Muscle of arm (tissue), 1 donor: ENCODE measurements at regions not wholly inside any gene's neighbourhood (a gene's known extent, or its start where the extent isn't known, plus 50 kb on each side); places are given as distances from the start of the nearest gene placed in this dataset.

Source experiments
- DNase-seq: peaks from one replicate; pipeline ENCODE4 v3.0.0-alpha.2; 2013

DNA sequence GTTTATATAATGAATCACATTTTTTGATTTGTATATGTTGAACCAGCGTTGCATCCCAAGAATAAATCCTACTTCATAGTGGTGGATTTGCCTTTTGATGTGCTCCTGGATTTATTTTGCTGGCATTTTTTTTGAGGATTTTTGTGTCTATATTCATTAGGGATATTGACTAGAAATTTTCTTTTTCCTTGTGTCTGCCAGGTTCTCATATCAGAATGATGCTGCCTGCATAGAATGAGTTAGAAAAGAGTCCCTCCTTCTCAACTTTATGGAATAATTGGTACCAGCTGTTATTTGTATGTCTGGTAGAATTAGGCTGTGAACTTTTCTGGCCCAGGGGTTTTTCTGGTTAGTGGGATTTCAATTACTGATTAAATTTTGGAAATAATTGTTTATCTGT is 457.4 kb upstream of the DSEL start:
- DNase-seq: no peak

GRCh38 chr18:67969458-67969857 is 452.9 kb upstream of the DSEL start:
- no peak for DNase-seq

DNA sequence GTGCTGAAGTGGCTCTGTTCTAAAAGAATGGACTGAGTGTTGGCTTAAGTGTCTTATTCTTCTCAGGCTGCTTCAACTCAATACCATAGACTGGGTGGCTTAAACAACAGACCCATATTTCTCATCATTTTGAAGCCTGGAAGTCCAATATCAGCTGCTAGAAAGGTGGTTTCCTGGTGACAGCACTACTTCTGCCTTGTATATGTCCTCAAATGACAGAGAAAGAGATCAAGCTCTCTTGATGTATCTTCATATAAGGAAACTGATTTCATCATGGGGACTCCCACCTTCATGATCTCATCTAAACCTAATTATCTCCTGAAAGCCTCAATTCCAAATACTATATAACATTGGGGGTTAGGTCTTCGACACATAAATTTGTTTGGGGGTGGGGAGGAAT is 449.7 kb upstream of the DSEL start:
- no peak for DNase-seq

DNA sequence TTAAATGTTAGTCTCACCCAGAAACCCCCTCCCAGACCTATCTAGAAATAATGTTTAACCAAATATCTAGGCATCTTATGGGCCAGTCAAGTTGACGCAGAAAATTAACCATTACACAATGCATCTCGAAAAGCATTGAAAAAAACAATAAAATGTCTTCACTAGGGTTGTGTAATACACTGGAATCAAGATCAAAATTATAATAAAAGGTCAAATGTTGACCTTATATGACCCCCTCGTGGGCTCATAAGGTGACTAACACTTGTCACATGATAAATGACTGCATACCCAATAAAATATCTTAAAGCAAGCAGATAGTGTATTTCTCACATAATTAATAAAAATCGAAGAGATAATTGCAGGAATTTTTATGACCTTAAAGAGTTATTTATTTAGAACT is 447.9 kb upstream of the DSEL start:
- DNase-seq: no peak

DNA sequence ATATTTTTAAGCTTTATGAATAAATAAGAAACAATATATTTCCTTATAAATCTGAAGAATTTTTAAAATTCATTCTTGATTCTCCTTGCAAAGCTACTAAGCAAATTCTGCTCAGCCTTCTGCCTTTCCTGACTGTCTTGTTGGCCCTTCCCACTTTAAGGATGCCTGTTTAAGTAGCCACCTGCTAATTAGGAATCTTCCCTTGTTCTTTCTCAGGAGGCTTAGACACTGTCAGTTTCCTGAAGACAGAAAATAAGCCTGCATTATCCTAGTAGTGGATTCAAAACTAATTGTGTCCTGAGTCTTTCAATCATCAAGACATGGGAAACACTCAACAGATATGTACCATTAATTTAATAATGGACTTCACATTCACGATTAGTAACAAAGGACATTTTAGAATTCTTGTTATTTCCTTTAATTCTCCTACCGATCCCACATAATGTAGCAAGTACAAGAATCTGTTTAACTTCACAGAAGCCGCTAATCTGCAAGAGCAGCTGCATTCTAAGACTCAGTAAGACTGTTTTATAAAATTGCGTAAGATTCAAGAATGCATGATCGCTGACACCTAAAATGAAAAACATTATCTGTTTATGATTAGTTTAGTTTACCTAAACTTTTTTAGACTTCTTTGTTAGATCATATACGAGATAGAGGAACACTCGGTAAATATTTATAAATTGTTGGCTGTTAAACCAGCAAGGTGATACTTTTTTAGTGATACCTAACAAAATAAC is 445.4 kb upstream of the DSEL start:
- no peak for DNase-seq

- no peak for DNase-seq
Observed at GRCh38 chr18:67957684-67958083, 441.2 kb upstream of the DSEL start.

DNA sequence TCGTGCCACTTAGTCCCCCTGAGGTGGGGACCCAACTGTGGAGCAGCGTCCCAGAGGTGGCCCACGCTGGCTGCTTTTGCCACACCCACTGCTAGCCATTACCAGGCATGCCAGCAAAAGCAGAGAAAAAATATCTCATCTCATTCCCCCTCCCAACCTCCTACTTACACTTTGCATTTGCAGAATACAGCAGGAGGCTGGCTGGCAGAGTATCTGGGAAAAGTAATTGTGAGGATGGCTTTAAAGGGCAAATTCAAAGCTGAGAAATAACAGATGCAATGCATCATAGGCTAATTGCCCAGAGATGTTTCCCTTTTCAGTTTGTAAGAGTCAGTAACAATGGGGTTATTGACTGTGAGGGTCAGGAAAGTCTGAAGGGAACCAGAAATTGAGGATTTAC is 438.1 kb upstream of the DSEL start:
- DNase-seq: no peak

- DNase-seq: no peak
Observed at GRCh38 chr18:67951137-67951536, 434.6 kb upstream of the DSEL start.

GRCh38 chr18:67938660-67939059 is 422.1 kb upstream of the DSEL start:
- no peak for DNase-seq

DNA sequence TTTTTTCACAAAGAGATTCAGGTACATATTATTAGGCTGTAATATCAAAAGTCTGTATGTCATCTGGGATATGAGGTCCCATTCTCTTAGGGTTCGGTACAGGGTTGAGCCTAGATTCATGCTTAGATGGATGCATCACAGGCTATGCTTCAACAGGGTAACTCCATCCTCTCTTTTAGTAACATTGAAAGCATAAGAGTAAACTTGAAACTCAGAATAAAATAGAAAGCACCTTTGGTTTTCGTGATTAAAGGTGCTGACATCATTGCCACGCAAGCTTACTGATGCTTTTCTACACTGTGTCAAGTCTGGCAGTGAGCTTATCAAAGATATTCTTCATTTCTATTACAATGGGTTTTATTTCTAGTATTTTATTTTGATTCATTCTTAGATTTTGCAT is 419.1 kb upstream of the DSEL start:
- DNase-seq: no peak

DNA sequence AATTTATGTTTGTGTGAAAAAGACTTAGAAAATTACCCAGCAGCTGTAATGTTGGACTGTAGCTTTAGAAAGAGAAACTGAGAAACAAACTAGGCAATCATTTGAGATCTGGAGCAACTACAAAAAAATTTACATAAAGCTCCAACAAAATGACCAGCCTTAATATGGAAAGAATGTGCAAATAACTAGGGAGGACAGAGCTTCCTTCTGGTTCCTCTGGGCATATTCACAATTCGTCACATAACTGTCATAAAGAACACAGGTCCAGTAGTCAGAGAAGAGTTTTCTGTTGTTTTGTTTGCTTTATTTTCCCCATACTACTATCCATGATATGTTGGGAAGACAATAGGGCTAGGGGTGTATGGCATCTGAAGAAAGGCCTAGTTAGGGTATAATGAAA is 416.8 kb upstream of the DSEL start:
- DNase-seq: no peak

DNA sequence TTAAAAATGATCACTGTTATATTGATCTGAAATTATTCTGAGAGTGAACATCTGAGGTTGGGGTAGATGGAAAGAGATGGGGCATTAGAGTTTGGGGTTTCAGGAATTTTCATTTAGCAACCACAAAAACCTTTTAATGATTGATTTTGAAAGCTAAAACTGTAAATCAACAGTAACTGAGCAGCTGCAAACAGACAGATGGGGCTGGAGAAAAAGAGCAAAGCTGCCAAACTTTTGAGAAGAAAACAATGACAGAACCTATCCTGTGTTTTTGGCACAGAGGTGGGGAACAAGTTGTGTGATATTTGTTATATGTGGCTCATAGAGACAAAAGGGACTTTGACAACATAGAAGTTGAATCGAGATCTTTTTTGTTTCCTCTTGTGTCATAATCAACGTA is 415.8 kb upstream of the DSEL start:
- DNase-seq: no peak

DNA sequence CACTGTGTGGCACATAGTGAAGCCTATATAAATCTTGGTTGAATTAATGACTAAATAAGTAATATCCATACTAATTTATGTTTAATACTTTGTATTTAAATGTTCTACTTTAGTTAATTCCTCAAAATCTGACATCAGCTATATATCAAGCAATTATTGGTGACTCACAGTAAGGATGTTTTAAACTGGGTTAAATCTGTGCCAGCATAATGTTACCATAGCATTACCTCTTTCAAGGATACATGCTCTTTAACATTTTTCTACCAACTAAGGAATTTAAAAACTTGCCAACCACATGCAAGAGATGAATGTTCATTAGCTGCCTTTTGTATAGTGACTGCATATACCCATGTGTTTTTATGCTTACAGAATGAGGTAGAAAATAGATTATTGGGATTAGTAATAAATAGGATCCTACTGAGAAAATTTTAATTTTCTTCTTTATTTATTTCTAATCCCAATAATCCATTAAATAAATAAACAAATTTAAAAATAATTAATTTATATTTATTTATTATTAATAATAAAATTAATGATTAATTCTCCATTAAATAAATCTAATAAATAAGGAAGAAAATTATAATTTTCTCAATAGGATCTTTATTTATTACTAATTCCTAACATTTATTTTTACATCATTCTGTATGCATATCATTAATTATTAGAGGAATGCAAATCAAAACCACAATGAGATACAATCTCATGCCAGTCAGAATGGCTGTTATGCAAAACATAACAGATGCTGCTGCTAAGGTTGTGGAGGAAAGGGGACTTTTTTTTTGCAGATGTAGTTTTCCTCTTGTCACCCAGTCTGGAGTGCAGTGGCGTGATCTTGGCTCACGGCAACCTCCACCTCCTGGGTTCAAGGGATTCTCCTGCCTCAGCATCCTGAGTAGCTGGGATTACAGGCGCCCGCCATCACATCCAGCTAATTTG is 410.7 kb upstream of the DSEL start:
- DNase-seq: no peak

DNA sequence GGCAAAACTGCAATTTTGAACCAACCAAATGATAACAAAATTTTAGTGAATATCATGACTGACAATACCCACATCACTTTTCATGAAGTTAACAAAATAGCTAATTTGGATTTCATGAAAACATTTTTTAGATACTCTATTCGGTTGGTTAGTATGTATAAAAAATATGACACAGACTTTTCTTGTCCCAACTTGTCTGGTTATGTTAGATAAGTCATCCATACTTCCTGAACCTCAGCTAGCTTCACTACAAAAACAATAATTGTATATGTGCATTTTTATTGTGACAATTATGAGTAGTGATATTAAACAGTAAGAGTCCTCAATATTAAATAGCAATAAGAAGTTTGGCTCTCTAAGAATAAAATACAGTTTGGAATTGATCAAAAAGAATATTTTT is 408.1 kb upstream of the DSEL start:
- DNase-seq: no peak

GRCh38 chr18:67919316-67919715 is 402.8 kb upstream of the DSEL start:
- no peak for DNase-seq

DNA sequence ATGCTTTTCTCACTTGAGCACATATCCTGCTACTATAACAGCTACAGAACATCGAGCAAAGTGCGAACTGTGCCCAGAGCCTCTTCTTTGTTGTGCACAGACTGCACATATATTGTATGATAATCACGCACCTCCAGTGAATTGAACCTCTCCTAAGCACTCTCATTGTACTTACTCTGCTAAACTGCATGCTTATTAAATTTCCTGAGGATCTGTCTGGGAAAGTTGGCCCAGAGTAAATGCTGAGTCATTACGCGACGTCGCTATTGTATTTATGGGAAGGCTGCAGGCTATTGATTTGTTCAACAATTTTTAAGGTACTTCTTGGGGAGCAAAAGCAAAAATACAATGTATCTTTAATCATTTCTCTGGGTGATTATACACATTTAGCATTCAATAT is 399.6 kb upstream of the DSEL start:
- no peak for DNase-seq

DNA sequence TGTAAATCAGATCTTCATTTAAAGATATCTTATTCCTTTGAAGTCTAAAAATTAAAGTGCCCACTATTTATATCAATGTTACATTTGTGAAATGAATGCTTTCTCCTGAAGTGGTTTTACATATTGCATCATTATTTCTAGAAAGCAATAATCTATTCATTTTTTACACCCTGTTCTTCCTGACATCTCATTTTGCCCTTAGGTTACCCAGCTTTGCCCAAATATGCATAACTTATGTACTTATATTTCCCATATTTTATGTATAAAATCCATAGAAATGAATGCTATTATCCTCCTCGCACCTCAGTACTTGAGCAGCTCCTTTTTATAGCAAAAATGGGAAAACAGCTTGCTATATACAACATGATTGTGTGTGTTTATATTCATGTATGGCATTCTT is 396.5 kb upstream of the DSEL start:
- no peak for DNase-seq

GRCh38 chr18:67901573-67901972 is 385.1 kb upstream of the DSEL start:
- no peak for DNase-seq

DNA sequence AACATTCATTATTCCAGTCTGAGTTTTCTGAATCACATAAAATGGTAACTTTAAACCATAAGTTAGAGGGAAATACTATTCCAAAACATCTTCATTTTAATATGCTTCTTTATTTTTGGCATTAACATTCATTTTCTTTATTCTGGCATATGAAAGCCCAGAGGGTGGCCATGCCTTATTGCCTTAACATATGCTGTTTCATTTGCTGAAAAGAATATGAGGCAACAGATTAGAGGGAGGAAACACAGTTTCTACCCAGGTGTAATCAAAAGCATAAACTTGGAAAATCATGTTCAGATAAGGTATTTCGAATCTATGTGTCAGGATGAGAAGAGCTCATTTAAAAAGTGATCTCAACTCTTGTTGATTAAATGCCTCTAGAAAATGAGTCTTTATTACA is 379.9 kb upstream of the DSEL start:
- DNase-seq: no peak

DNA sequence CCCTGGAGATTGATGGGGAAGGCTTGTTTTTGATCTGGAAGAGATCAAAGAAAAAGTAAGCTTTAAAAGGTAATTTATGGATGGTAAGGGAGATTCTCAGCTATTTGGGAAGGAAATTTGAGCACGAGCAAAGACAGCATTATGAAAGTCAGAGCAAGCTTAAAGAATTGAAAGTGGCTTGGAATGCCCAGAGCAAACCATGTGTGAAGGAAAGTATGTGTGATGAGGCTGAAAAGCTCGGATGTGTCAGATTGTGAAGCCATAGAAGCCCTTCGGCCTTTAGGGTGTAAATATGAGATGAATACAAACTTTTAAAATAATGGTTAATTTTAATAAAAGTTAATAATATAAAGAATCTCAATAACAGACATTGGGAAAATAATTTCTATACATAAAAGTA is 377.4 kb upstream of the DSEL start:
- DNase-seq: no peak

DNA sequence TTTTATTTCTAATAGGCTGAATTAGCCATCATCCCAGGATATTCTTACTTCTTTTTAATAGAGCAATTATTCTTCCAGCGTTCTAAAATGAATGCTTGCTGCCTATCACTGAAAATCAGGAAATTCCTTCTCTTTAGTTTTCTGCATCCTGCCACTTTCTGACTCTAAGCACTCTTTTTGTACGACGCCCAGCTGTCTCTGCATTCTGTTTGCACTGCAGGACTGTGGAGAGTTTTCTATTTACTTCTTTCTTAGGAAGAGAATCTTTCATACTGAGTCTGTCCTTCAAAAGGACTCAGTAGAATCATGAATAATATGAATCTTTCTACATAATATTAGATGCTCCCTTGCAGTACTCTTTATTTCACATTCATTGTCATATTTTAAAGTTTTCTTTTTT is 360.4 kb upstream of the DSEL start:
- no peak for DNase-seq

DNA sequence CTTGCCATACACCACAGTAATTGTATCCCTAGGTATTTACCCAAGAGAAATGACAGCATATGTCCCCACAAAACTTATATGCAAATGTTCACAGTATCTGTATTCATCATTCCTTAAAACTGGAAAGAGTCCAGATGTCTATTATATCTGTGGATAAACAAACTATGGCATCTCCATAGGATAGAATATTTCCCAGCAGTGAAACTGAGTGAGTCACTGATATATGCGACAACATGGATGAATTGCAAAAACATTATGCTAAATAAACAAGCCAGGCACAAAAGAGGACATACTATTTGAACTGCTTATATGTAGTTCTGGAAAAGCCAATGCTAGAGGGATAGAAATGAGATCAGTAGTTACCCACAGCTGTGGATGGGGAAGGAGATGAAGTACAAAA is 359.4 kb upstream of the DSEL start:
- no peak for DNase-seq

DNA sequence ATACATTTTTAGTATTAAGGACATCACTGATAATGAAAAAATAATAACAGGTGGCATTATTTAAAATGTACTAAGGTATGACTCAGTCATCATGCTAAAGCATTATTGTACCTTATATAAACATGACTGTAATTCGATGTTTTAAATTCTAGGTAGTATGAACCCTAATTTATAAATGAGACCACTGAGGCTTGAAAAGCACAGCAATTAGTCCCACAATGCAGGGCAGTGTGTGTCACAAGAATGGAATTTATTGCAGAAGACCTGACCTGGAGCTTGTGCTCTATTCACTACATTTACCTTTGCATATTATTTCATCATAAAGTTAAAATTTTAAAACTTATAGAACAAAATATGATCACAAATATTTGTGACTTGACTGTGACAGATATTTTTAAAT is 358.5 kb upstream of the DSEL start:
- DNase-seq: no peak

DNA sequence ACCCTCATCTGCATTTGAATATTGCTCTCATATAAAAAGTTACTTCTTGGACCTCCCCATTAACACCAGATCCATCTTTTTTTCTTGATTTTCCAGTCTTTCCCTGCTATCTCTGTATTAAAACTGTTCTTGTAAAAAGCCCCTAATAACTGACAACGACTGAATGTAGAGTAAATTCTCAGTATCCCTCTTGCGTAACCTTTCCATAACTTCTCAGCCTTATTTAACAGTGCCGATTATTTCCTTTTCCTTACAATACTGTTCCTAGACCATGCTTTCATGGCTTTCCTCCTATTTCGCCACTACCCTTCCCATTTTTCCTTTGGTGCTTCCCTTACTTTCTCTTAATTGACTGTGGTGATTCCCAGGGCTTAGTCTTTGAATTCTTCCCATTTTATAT is 348.9 kb upstream of the DSEL start:
- DNase-seq: no peak
